HepG2 (cell line): ENCODE measurements at regions not wholly inside any gene's neighbourhood (a gene's known extent, or its start where the extent isn't known, plus 50 kb on each side); places are given as distances from the start of the nearest gene placed in this dataset.

ENCODE experiments used
- ATAC-seq: fragments of 200-7000 bp; cut with Tn5 transposase; 3 replicates; pipeline ENCODE4 v1.9.1; 2020; ENCODE audit warnings: mild to moderate bottlenecking, moderate library complexity
- BruUV-seq: library from RNA; stranded (reverse); fragments of 400-500 nt; replicated peaks from 2 replicates; lab custom pipeline; 2021; lab: Mats Ljungman, UMichigan
- CTCF ChIA-PET: fragments of 300-600 bp; formaldehyde crosslinking; extraction: SDS; loops from one replicate; lab custom pipeline; 2021; ENCODE audit warnings: low total read pairs, inconsistent platforms, low intra/inter-chr PET ratio; lab: Yijun Ruan, JAX
- POLR2A ChIA-PET: fragments of 350-600 bp; sonication (Branson Sonifier 250); formaldehyde crosslinking; loops from one replicate; lab custom pipeline; 2020; ENCODE audit warnings: antibody characterized with exemption, inconsistent platforms; lab: Yijun Ruan, JAX
- DNase-seq: peaks from one replicate; pipeline ENCODE4 v3.0.0-alpha.2; 2015; ENCODE audit warnings: low spot score
- FAIRE-seq: peaks from 3 replicates; lab custom pipeline; 2011; peaks lifted over from hg19 to GRCh38; lab: Jason Lieb, UNC
- H2AFZ ChIP-seq: one replicate; pipeline ENCODE4 v1.6.1; 2011; ENCODE audit warnings: low read length, inconsistent platforms
- H3K27ac ChIP-seq: fragments of 300-600 bp; 3 replicates; pipeline ENCODE4 v1.8.0; 2011; ENCODE audit warnings: mixed run types, mild to moderate bottlenecking, mixed read lengths, low read length, inconsistent platforms; ENCODE audit not compliant: insufficient read depth; ENCODE audit errors: extremely low read length
- H3K27me3 ChIP-seq, 2 experiments: fragments of 200-600 bp in 1 of 2; 2 replicates in 1 of 2; 3 replicates in 1 of 2; pipeline versions ENCODE4 v1.6.0 to v1.8.0; 2011; ENCODE audit warnings: low read length in 2 of 2, mild to moderate bottlenecking in 2 of 2, moderate library complexity in 2 of 2, inconsistent platforms in 1 of 2; ENCODE audit not compliant: insufficient read depth in 2 of 2, control insufficient read depth in 1 of 2
- H3K36me3 ChIP-seq, 2 experiments: fragments of 200-600 bp in 1 of 2; replicated peaks in 1 of 2; 2 replicates in 1 of 2; 3 replicates in 1 of 2; pipeline versions ENCODE4 v1.5.1 to v1.8.0; 2011; ENCODE audit warnings: low read length in 2 of 2, inconsistent platforms in 1 of 2; ENCODE audit not compliant: insufficient read depth in 2 of 2, control insufficient read depth in 1 of 2
- H3K4me1 ChIP-seq: 2 replicates; pipeline ENCODE4 v1.5.1; 2012; ENCODE audit warnings: low read length, inconsistent platforms; ENCODE audit not compliant: insufficient read depth
- H3K4me2 ChIP-seq: 2 replicates; pipeline ENCODE4 v1.6.0; 2011; ENCODE audit warnings: low read depth, low read length, inconsistent platforms
- H3K4me3 ChIP-seq, 3 experiments: fragments of 200-600 bp in 1 of 3; sonication (generic), shearing (Covaris generic) in 1 of 3; replicated peaks in 1 of 3; 2 replicates each; pipeline ENCODE4 v1.5.1; 2011 to 2016; ENCODE audit warnings: low read length in 3 of 3, inconsistent platforms in 2 of 3, low read depth in 2 of 3, mild to moderate bottlenecking in 2 of 3, control low read depth in 1 of 3, mixed read lengths in 1 of 3; ENCODE audit not compliant: insufficient read depth in 1 of 3
- H3K79me2 ChIP-seq: one replicate; pipeline ENCODE4 v1.6.1; 2011; ENCODE audit warnings: low read length, inconsistent platforms; ENCODE audit not compliant: insufficient read depth
- H3K9ac ChIP-seq: 2 replicates; pipeline ENCODE4 v1.6.0; 2011; ENCODE audit warnings: mild to moderate bottlenecking, low read depth, low read length, inconsistent platforms; ENCODE audit not compliant: insufficient read depth
- H3K9me3 ChIP-seq: 2 replicates; pipeline ENCODE4 v1.5.1; 2012; ENCODE audit warnings: mild to moderate bottlenecking, low read length
- H4K20me1 ChIP-seq: 2 replicates; pipeline ENCODE4 v1.6.0; 2011; ENCODE audit warnings: inconsistent platforms, mild to moderate bottlenecking, low read length, moderate library complexity; ENCODE audit not compliant: insufficient read depth
- AGO2 ChIP-seq: fragments of 200-400 bp; formaldehyde crosslinking; optimal IDR thresholded peaks from 2 replicates; pipeline ENCODE3; 2017; ENCODE audit warnings: mild to moderate bottlenecking, low read depth, low read length, moderate library complexity
- ASH2L ChIP-seq: fragments of 300-600, 200-600 bp; sonication (generic); IDR thresholded peaks from 2 replicates; pipeline ENCODE4 v1.7.0; 2017; ENCODE audit warnings: low read depth, mild to moderate bottlenecking, moderate library complexity, mixed read lengths, low read length; ENCODE audit not compliant: insufficient read length
- CSRNP1 ChIP-seq: sonication (generic); formaldehyde crosslinking; IDR thresholded peaks from 2 replicates; pipeline ENCODE4 v1.8.1; 2023; ENCODE audit warnings: mild to moderate bottlenecking, missing genetic modification reagents
- MLLT10 ChIP-seq: sonication (generic); formaldehyde crosslinking; IDR thresholded peaks from 2 replicates; pipeline ENCODE4 v1.4.0; 2020; ENCODE audit warnings: missing genetic modification reagents
- REXO4 ChIP-seq: sonication (generic); formaldehyde crosslinking; IDR thresholded peaks from 2 replicates; pipeline ENCODE4 v1.8.0; 2022; ENCODE audit warnings: missing genetic modification reagents, mild to moderate bottlenecking, borderline replicate concordance
- RFX5 ChIP-seq: IDR thresholded peaks from 2 replicates; pipeline ENCODE4 v1.6.1; 2011; ENCODE audit warnings: low read depth, low read length, improper control_type of control experiment
- RNF2 ChIP-seq: fragments of 450-650 bp; conservative IDR thresholded peaks from 2 replicates; pipeline ENCODE4 v1.6.1; 2016; ENCODE audit warnings: low read depth
- TEAD3 ChIP-seq: optimal IDR thresholded peaks from 2 replicates; pipeline ENCODE3; 2016; ENCODE audit warnings: borderline replicate concordance
- USF2 ChIP-seq, 2 experiments: sonication (generic) in 1 of 2; formaldehyde crosslinking in 1 of 2; IDR thresholded peaks; 2 replicates each; pipeline versions ENCODE4 v1.5.1 to v1.6.1; 2011 to 2020; ENCODE audit warnings: borderline replicate concordance in 1 of 2, low read depth in 1 of 2, low read length in 1 of 2, mild to moderate bottlenecking in 1 of 2, missing genetic modification reagents in 1 of 2, moderate library complexity in 1 of 2
- ZBTB40 ChIP-seq, 2 experiments: fragments of 450-650 bp in 1 of 2; sonication (generic) in 1 of 2; formaldehyde crosslinking in 1 of 2; IDR thresholded peaks; 2 replicates each; pipeline versions ENCODE4 v1.6.1 to v1.8.0; 2016 to 2022; ENCODE audit warnings: antibody characterized with exemption in 1 of 2, mild to moderate bottlenecking in 1 of 2, missing genetic modification reagents in 1 of 2
- ZNF33B ChIP-seq: sonication (generic); formaldehyde crosslinking; IDR thresholded peaks from 2 replicates; pipeline ENCODE4 v1.5.1; 2020; ENCODE audit warnings: mild to moderate bottlenecking, missing genetic modification reagents
- ZNF724P ChIP-seq: sonication (generic); formaldehyde crosslinking; IDR thresholded peaks from 2 replicates; pipeline ENCODE4 v1.8.0; 2022; ENCODE audit warnings: missing genetic modification reagents, borderline replicate concordance
- in situ Hi-C: cut with HindIII; loops from 2 replicates; pipeline ENCODE4 v1.10.0; 2017; ENCODE audit warnings: low pct_unique_long_range_greater_than_20kb; ENCODE audit not compliant: extremely low pct_ligation_motif_present
- intact Hi-C: fragments of 100-400 bp; cut with micrococcal nuclease; formaldehyde crosslinking; loops from one replicate; pipeline ENCODE4 v1.10.0; 2022; ENCODE audit not compliant: unreplicated experiment

GRCh38 chr11:90321018-90321417 lies 98.2 kb upstream of the CHORDC1 start:
- Histone ChIP-seq H3K4me1 (no peaks in the 10 kb centered on the region), H3K27me3 (no peaks in the 10 kb centered on the region; a peak in 1 of 5 replicates), H3K27ac (no peak overlapping the region), H3K36me3 (no peaks in the 10 kb centered on the region), H3K79me2 (no peaks in the 10 kb centered on the region), H3K9me3 (no peaks in the 10 kb centered on the region), H4K20me1 (no peaks in the 10 kb centered on the region), H2AFZ (no peak overlapping the region), H3K4me3 (no peak overlapping the region), H3K4me2 (no peak overlapping the region), H3K9ac (no peak overlapping the region)
- intact Hi-C loops (no loop called here), in situ Hi-C loops (no loop called here)
- CTCF ChIA-PET: no interaction called here
- ATAC-seq (no peak), FAIRE-seq (no peak), DNase-seq (no peak)
- POLR2A ChIA-PET: no interaction called here
- BruUV-seq: no TSS peak
- TF ChIP-seq ZNF724P: no peak
- no peak for TF ChIP-seq RNF2
- TF ChIP-seq REXO4 (CRISPR knock-in tag): no peak
- no peak for TF ChIP-seq RFX5
- TF ChIP-seq ASH2L: no peak
- TF ChIP-seq ZNF33B (CRISPR knock-in tag): no peak
- no peak for TF ChIP-seq ZBTB40 (IDR thresholded peaks at IDR 0.05)
- no peak for TF ChIP-seq ZBTB40 (CRISPR knock-in tag; IDR thresholded peaks at IDR 0.05)
- no peak for TF ChIP-seq TEAD3 (CRISPR knock-in tag)
- TF ChIP-seq AGO2: no peak
- no peak for TF ChIP-seq USF2 (IDR thresholded peaks at IDR 0.05; ENCODE audit: low read depth, low read length)
- TF ChIP-seq USF2 (CRISPR knock-in tag; IDR thresholded peaks at IDR 0.05; ENCODE audit: borderline replicate concordance): no peak
- TF ChIP-seq CSRNP1 (CRISPR knock-in tag): no peak
- no peak for TF ChIP-seq MLLT10 (CRISPR knock-in tag)
